KBM-7 (cell line): ENCODE measurements at regions not wholly inside any gene's neighbourhood (a gene's known extent, or its start where the extent isn't known, plus 50 kb on each side); places are given as distances from the start of the nearest gene placed in this dataset.
"Not testable (repeated sequence)": the region's sequence is repeated elsewhere in the genome, so short reads cannot be mapped to it uniquely, and the experiment has no call there.

Experiments
- DNase-seq: peaks from one replicate; pipeline ENCODE4 v3.0.0-alpha.2; 2015
- in situ Hi-C: fragments of 300-500 bp; cut with MboI; formaldehyde crosslinking; loops from 2 replicates; pipeline ENCODE4 v1.14.3; 2020; ENCODE audit warnings: low sequenced_read_pairs, low pct_unique_long_range_greater_than_20kb, mixed read lengths

- in situ Hi-C loops, DNase-seq: not testable (repeated sequence)
Observed at GRCh38 chr1:234811824-234812223, 201.8 kb upstream of the IRF2BP2 start.

- in situ Hi-C loops, DNase-seq: not testable (repeated sequence)
Observed at GRCh38 chr1:234810726-234811125, 200.7 kb upstream of the IRF2BP2 start.

DNA sequence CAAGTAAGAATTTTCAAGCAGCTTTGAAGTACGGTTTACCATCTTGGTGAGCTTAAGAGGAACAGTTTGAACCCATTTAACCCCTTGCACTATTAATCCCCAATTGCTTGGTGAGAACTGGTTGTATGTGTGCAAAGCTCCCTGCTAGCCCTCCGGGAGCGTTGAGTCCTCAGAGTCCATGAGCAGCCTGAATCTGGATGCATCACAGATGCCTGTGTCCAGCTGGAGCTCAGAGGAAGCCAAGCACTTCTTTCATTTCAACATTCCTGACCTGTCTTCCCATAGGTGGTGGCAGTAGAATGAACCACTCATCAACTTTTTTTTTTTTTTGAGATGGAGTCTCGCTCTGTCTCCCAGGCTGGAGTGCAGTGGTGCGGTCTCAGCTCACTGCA is 199.9 kb upstream of the IRF2BP2 start:
- in situ Hi-C loops, DNase-seq: not testable (repeated sequence)

- in situ Hi-C loops, DNase-seq: not testable (repeated sequence)
Observed at GRCh38 chr1:234808943-234809853, 199.2 kb upstream of the IRF2BP2 start.

GRCh38 chr1:234808459-234808858 is 198.5 kb upstream of the IRF2BP2 start:
- in situ Hi-C loops, DNase-seq: not testable (repeated sequence)

DNA sequence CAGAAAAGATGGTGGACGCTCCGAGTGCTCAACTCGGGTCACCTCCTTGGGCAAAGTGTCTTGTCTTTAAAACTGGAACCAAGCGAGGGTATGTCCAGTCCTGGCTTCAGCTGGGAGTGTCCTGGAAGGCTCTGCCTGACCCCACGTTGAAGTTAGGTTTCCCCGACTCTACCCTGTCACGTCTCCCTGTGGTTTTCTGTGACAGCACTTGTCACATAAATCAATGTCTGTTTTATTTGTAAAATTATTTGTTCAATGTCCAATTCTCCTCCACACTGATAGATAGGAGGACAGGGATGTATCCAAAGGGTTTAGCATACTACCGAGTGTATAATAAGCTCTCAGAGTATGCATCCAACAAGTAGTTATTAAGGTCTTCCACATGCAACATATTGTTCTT is 197.7 kb upstream of the IRF2BP2 start:
- DNase-seq, in situ Hi-C loops: not testable (repeated sequence)

DNA sequence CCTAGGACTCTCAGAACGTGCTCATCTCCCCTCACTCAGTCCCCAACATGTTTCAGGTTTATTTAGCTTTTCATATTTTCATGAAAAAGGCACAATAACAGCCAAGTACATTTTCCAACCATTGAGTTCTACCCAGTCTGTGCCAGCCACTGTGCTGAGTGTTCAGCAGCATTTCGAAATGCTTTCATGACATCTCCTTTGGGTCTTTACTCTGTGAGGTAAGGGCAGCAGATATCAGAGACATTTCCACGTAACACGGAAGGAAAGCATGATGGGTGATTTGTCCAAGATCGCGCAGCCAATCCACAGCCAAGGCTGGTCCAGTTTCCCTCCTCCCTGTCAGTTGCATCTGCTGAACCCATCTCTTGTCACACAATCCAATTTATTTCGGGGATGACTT is 192.6 kb upstream of the IRF2BP2 start:
- DNase-seq, in situ Hi-C loops: not testable (repeated sequence)

DNA sequence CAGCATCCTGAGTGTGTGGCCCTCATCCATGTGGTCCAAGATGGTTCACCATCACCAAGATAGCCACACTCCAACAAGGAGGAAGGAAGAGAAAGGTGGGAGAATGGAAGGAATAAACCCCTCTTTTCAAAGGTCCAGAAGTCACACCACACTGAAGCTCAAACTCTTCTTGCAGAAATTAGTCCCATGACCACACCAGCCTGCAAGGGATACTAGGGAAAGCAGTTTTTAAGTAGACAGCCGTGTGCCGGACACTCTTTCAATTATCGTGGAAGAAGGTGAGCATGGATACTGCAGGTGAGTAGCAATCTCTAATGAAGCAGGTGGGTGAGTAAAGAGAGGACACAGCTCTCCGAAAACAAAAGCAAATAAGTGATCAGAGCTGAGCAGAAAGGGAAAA is 191.7 kb upstream of the IRF2BP2 start:
- DNase-seq, in situ Hi-C loops: not testable (repeated sequence)

GRCh38 chr1:234801147-234801546 is 191.2 kb upstream of the IRF2BP2 start:
- DNase-seq, in situ Hi-C loops: not testable (repeated sequence)

GRCh38 chr1:234800563-234800962 is 190.6 kb upstream of the IRF2BP2 start:
- in situ Hi-C loops, result not testable (repeated sequence)
- peak; percentile 51 for DNase-seq

GRCh38 chr1:234799021-234799689 is 189.2 kb upstream of the IRF2BP2 start:
- in situ Hi-C loops, DNase-seq: not testable (repeated sequence)

DNA sequence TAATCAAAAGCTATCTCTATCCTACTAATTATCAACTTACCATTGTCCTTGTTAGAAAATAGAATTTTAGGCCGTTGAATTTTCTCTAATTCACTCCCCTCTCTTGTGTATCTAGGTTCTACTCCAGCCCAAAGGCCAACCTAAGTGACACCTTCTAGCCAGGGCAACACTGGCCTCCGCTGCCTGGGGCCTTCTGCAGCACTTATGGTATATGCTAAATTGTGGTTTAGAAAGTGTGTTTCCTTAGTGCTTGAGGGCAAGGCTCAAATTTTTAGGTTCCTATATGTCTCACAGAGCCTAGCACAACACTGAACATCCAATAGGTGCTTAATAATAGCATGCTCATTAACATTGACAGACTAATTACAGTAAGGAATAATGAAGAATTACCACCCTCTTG is 187.2 kb upstream of the IRF2BP2 start:
- DNase-seq, in situ Hi-C loops: not testable (repeated sequence)

DNA sequence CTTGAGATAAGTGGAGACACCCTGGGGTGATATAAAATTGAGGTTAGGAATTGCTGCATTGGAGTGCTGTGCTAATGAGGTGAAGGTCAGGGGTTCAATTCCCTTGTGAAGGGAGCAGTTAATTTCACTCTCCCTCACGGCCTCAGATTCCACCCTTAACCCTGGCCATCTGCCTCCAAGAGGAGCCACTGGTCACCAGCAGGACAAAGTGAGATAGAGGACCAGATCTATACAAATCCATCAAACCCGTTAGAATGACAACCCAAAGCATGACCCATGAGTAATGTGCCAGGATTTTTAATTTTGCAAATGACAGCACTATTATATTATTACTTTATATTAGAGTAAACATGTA is 186.4 kb upstream of the IRF2BP2 start:
- in situ Hi-C loops, DNase-seq: not testable (repeated sequence)

- DNase-seq, in situ Hi-C loops: not testable (repeated sequence)
Observed at GRCh38 chr1:234795711-234796437, 185.9 kb upstream of the IRF2BP2 start.

DNA sequence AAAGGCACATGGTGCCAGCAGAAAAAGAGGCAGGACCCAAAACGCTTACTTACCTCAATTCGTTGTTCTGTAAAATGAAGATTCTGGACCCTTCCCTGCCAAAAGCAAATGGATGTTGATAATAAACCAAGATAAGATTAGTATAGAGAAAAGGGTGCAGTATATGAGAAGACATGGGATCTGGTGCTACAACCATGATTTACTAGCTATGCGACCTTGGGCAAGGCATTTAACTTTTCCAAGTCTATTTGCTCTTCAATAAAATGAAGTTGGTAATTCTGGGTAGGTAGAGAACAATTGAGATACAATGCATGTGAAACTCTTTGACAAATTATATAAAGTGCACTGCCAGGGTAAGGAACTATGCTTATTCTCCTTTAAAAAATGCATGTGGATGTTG is 185.0 kb upstream of the IRF2BP2 start:
- DNase-seq, in situ Hi-C loops: not testable (repeated sequence)

DNA sequence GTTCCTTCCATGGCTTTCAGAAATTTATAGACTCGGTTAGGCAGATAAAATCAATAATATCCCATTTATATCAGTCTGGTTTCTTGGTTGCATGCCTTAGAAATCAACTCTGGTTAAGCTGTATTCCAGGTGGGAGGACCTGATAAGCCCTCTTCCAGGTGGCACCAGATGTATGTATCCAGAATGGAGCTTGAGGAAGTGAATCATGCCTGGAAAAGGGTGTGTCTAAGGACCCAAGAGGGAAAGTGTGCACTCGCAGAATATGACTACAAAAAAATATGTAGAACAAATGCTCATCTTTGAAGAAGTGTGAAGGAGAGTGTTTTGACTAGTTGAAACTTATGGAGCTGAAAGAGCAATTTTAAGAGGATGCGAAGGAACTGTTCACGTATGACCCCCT is 184.5 kb upstream of the IRF2BP2 start:
- in situ Hi-C loops, DNase-seq: not testable (repeated sequence)

GRCh38 chr1:234793924-234794323 is 183.9 kb upstream of the IRF2BP2 start:
- DNase-seq, in situ Hi-C loops: not testable (repeated sequence)

DNA sequence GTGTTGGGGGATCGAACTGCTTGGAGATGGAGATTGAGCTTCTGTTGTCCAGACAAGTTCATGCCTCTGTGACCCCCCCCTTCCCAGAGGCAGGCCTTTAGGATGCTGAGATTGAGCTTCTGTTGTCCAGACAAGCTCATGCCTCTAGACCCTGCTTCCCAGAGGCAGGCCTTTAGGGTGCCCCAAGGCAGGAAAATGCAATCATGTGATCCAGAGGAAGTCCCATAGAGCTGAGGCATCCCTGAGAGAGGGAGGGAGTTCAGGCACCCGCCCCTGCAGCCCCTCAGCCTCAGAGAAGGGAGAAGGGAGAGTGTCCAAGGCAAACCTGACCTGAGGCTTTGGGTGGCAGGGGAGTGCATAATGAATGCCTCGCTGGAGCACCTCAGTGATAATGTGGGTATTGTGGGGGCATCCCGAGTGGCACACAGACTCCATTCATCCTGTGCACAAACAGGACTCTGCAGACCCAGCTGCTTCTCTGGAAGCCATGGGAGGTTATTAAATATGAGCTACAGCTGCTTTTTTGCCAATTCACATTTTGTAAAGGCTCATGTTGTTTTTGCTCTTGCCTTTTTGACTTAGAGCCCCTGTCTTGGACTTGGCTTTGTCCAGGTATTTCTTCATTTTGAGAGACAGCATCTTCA is 182.4 kb upstream of the IRF2BP2 start:
- in situ Hi-C loops, DNase-seq: not testable (repeated sequence)

GRCh38 chr1:234791615-234792014 is 181.6 kb upstream of the IRF2BP2 start:
- DNase-seq, in situ Hi-C loops: not testable (repeated sequence)
